GM12878 (cell line): ENCODE measurements at regions not wholly inside any gene's neighbourhood (a gene's known extent, or its start where the extent isn't known, plus 50 kb on each side); places are given as distances from the start of the nearest gene placed in this dataset.

Experiments used
- ATAC-seq: fragments of 200-7000 bp; cut with Tn5 transposase; 3 replicates; pipeline ENCODE4 v1.9.1; 2020; ENCODE audit warnings: mild to moderate bottlenecking, moderate library complexity
- BruUV-seq: library from RNA; stranded (reverse); fragments of 400-500 nt; replicated peaks from 2 replicates; lab custom pipeline; 2021; lab: Mats Ljungman, UMichigan
- CTCF ChIA-PET: fragments of 300-600 bp; sonication (Branson Sonifier 250); formaldehyde crosslinking; extraction: SDS; loops from one replicate; lab custom pipeline; 2021; ENCODE audit warnings: inconsistent platforms; lab: Yijun Ruan, JAX
- POLR2A ChIA-PET: fragments of 350-600 bp; formaldehyde crosslinking; extraction: SDS; loops from one replicate; lab custom pipeline; 2021; ENCODE audit warnings: inconsistent platforms; lab: Charles Lee
- RAD21 ChIA-PET: fragments of 300-600 bp; sonication (Branson Sonifier 250); formaldehyde crosslinking; loops from one replicate; lab custom pipeline; 2023; ENCODE audit warnings: antibody characterized with exemption; ENCODE audit not compliant: unreplicated experiment; lab: Charles Lee
- SMC1A ChIA-PET: fragments of 300-600 bp; sonication (Branson Sonifier 250); formaldehyde crosslinking; loops from one replicate; lab custom pipeline; 2023; ENCODE audit not compliant: unreplicated experiment, uncharacterized antibody; lab: Charles Lee
- DNase-seq: peaks from one replicate; pipeline ENCODE4 v3.0.0-alpha.2; 2011; ENCODE audit warnings: low read depth, low spot score
- FAIRE-seq: peaks from 3 replicates; lab custom pipeline; 2011; peaks lifted over from hg19 to GRCh38; lab: Jason Lieb, UNC
- H2AFZ ChIP-seq: 2 replicates; pipeline ENCODE4 v1.6.0; 2011; ENCODE audit warnings: low read depth, low read length, control low read depth; ENCODE audit not compliant: control insufficient read depth
- H3K27ac ChIP-seq: 2 replicates; pipeline ENCODE4 v1.5.1; 2011; ENCODE audit warnings: control low read depth; ENCODE audit not compliant: control insufficient read depth, insufficient read depth
- H3K27me3 ChIP-seq, 2 experiments: replicated peaks in 1 of 2; 2 replicates each; pipeline versions ENCODE4 v1.6.0 to v1.6.1; 2011; ENCODE audit warnings: low read length in 1 of 2; ENCODE audit not compliant: control insufficient read depth in 2 of 2, insufficient read depth in 2 of 2
- H3K36me3 ChIP-seq, 2 experiments: 2 replicates each; pipeline ENCODE4 v1.5.1; 2011; ENCODE audit warnings: low read length in 1 of 2; ENCODE audit not compliant: control insufficient read depth in 2 of 2, insufficient read depth in 2 of 2
- H3K4me1 ChIP-seq: 2 replicates; pipeline ENCODE4 v1.6.1; 2011; ENCODE audit warnings: mild to moderate bottlenecking, low read length, moderate library complexity, mixed read lengths; ENCODE audit not compliant: control insufficient read depth, insufficient read depth
- H3K4me2 ChIP-seq: 2 replicates; pipeline ENCODE4 v1.6.0; 2011; ENCODE audit warnings: control low read depth; ENCODE audit not compliant: control insufficient read depth, insufficient read depth
- H3K4me3 ChIP-seq: fragments of 200-600 bp; sonication (generic); 2 replicates; pipeline ENCODE4 v1.5.1; 2016
- H3K79me2 ChIP-seq: 2 replicates; pipeline ENCODE4 v1.6.0; 2011; ENCODE audit warnings: low read length; ENCODE audit not compliant: control insufficient read depth, insufficient read depth
- H3K9ac ChIP-seq: 2 replicates; pipeline ENCODE4 v1.8.0; 2011; ENCODE audit warnings: low read length, control low read depth, mixed read lengths; ENCODE audit not compliant: control insufficient read depth, insufficient read depth
- H3K9me3 ChIP-seq: replicated peaks from 3 replicates; pipeline ENCODE4 v1.5.1; 2011; ENCODE audit warnings: mild to moderate bottlenecking, low read length; ENCODE audit not compliant: control insufficient read depth, insufficient read depth
- H4K20me1 ChIP-seq: 2 replicates; pipeline ENCODE4 v1.6.0; 2011; ENCODE audit not compliant: control insufficient read depth, insufficient read depth
- ATF7 ChIP-seq: fragments of 450-650 bp; IDR thresholded peaks from 2 replicates; pipeline ENCODE4 v1.6.1; 2016; ENCODE audit warnings: low read depth, mild to moderate bottlenecking
- BMI1 ChIP-seq: fragments of 450-650 bp; IDR thresholded peaks from 2 replicates; pipeline ENCODE4 v1.6.1; 2016; ENCODE audit warnings: mild to moderate bottlenecking, moderate library complexity, borderline replicate concordance
- CHD2 ChIP-seq: IDR thresholded peaks from 2 replicates; pipeline ENCODE4 v1.6.1; 2011; ENCODE audit warnings: low read depth, low read length, improper control_type of control experiment, borderline replicate concordance
- JUND ChIP-seq: IDR thresholded peaks from 2 replicates; pipeline ENCODE4 v1.6.1; 2012; ENCODE audit warnings: low read depth, mild to moderate bottlenecking, low read length, improper control_type of control experiment, moderate library complexity
- MEF2A ChIP-seq: IDR thresholded peaks from 2 replicates; pipeline ENCODE4 v1.6.1; 2011; ENCODE audit warnings: low read depth, mild to moderate bottlenecking, low read length, moderate library complexity; ENCODE audit not compliant: insufficient read depth
- POLR2AphosphoS2 ChIP-seq: IDR thresholded peaks from 2 replicates; pipeline ENCODE4 v1.6.1; 2011; ENCODE audit warnings: low read depth, mild to moderate bottlenecking, low read length, improper control_type of control experiment, moderate library complexity
- SP1 ChIP-seq: IDR thresholded peaks from one replicate; pipeline ENCODE4 v1.6.1; 2011; ENCODE audit warnings: low read depth, low read length
- SREBF1 ChIP-seq: IDR thresholded peaks from 2 replicates; pipeline ENCODE4 v1.6.1; 2012; ENCODE audit warnings: mild to moderate bottlenecking, low read length
- WRNIP1 ChIP-seq: IDR thresholded peaks from 2 replicates; pipeline ENCODE4 v1.6.1; 2011; ENCODE audit warnings: low read depth, low read length, improper control_type of control experiment, borderline replicate concordance
- WGBS: methylation state at CpG from one replicate; pipeline ENCODE4 v1.1.6; 2016; ENCODE audit warnings: low lambda C conversion rate; ENCODE audit not compliant: insufficient replicate concordance, insufficient coverage; ENCODE audit errors: missing lambda C conversion rate; 5-methylcytosine and 5-hydroxymethylcytosine counted together
- in situ Hi-C: fragments of 300-500 bp; cut with MboI; formaldehyde crosslinking; loops from 9 replicates; pipeline ENCODE4 v1.14.3; 2018; ENCODE audit warnings: mixed read lengths
- intact Hi-C: fragments of 100-400 bp; cut with micrococcal nuclease; formaldehyde crosslinking; loops from one replicate; pipeline ENCODE4 v1.14.2; 2022; ENCODE audit not compliant: unreplicated experiment
- TF ChIP-seq, protein P1 (sequence below): fragments of 450-650 bp; IDR thresholded peaks from 2 replicates; pipeline ENCODE4 v1.6.1; 2018; ENCODE audit warnings: borderline replicate concordance, mild to moderate bottlenecking; ENCODE audit not compliant: partially characterized antibody
- TF ChIP-seq, protein P2 (sequence below): fragments of 450-650 bp; IDR thresholded peaks from 2 replicates; pipeline ENCODE4 v1.6.1; 2017; ENCODE audit warnings: mild to moderate bottlenecking, moderate library complexity
- TF ChIP-seq, protein P3 (sequence below): fragments of 150-350 bp; IDR thresholded peaks from 2 replicates; pipeline ENCODE4 v1.6.1; 2016; ENCODE audit warnings: low read depth, low read length
- TF ChIP-seq, protein P4 (sequence below): IDR thresholded peaks from 2 replicates; pipeline ENCODE4 v1.6.1; 2012; ENCODE audit warnings: low read depth, low read length, improper control_type of control experiment

DNA sequence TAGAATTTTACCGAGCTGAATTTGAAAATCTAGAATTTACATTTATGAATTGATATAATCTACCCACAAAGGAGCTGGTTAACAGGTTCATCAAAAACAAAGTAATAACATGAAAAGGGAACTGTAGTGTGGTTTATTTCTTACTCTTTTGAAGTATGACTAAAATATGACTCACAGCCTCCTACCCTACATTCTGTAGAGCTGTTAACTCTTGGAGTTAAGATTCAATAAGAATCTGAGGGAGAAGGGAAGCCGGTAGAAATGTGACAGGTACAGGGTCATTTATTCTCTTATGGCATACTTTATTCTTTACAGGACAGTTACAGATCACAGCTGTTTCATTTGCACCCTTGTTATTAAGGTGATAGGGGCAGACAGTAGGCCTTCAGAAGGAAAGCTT, 132.2 kb upstream of the FAM47B start:
- Histone ChIP-seq H3K36me3 (no peaks in the 10 kb centered on the region), H3K27ac (no peak overlapping the region), H3K4me1 (no peaks in the 10 kb centered on the region), H3K9ac (no peak overlapping the region), H3K27me3 (no peaks in the 10 kb centered on the region), H3K9me3 (no peaks in the 10 kb centered on the region), H3K4me2 (no peak overlapping the region), H3K79me2 (no peaks in the 10 kb centered on the region), H2AFZ (no peak overlapping the region), H4K20me1 (no peaks in the 10 kb centered on the region), H3K4me3 (no peak overlapping the region)
- ATAC-seq (no peak), FAIRE-seq (no peak), DNase-seq (no peak)
- BruUV-seq: no TSS peak
- in situ Hi-C loops (no loop called here), intact Hi-C loops (no loop called here)
- WGBS: 30% methylated on average over 2 of the region's 2 CpGs
- ChIA-PET RAD21 (no interaction called here), POLR2A (no interaction called here), CTCF (interaction anchor here (0.6 to 1.1 kb wide), 2 partner anchors 49 to 773 kb away, joined by 3 read pairs; no protein-coding TSS in a partner anchor), SMC1A (no interaction called here)
- TF ChIP-seq CHD2 (no peak), WRNIP1 (no peak), JUND (no peak), SREBF1 (no peak), ATF7 (no peak), MEF2A (no peak), POLR2AphosphoS2 (no peak), SP1 (no peak), BMI1 (no peak)
- TF ChIP-seq, protein P1, sequence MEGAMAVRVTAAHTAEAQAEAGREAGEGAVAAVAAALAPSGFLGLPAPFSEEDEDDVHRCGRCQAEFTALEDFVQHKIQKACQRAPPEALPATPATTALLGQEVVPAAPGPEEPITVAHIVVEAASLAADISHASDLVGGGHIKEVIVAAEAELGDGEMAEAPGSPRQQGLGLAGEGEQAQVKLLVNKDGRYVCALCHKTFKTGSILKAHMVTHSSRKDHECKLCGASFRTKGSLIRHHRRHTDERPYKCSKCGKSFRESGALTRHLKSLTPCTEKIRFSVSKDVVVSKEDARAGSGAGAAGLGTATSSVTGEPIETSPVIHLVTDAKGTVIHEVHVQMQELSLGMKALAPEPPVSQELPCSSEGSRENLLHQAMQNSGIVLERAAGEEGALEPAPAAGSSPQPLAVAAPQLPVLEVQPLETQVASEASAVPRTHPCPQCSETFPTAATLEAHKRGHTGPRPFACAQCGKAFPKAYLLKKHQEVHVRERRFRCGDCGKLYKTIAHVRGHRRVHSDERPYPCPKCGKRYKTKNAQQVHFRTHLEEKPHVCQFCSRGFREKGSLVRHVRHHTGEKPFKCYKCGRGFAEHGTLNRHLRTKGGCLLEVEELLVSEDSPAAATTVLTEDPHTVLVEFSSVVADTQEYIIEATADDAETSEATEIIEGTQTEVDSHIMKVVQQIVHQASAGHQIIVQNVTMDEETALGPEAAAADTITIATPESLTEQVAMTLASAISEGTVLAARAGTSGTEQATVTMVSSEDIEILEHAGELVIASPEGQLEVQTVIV: no peak
- TF ChIP-seq, protein P2, sequence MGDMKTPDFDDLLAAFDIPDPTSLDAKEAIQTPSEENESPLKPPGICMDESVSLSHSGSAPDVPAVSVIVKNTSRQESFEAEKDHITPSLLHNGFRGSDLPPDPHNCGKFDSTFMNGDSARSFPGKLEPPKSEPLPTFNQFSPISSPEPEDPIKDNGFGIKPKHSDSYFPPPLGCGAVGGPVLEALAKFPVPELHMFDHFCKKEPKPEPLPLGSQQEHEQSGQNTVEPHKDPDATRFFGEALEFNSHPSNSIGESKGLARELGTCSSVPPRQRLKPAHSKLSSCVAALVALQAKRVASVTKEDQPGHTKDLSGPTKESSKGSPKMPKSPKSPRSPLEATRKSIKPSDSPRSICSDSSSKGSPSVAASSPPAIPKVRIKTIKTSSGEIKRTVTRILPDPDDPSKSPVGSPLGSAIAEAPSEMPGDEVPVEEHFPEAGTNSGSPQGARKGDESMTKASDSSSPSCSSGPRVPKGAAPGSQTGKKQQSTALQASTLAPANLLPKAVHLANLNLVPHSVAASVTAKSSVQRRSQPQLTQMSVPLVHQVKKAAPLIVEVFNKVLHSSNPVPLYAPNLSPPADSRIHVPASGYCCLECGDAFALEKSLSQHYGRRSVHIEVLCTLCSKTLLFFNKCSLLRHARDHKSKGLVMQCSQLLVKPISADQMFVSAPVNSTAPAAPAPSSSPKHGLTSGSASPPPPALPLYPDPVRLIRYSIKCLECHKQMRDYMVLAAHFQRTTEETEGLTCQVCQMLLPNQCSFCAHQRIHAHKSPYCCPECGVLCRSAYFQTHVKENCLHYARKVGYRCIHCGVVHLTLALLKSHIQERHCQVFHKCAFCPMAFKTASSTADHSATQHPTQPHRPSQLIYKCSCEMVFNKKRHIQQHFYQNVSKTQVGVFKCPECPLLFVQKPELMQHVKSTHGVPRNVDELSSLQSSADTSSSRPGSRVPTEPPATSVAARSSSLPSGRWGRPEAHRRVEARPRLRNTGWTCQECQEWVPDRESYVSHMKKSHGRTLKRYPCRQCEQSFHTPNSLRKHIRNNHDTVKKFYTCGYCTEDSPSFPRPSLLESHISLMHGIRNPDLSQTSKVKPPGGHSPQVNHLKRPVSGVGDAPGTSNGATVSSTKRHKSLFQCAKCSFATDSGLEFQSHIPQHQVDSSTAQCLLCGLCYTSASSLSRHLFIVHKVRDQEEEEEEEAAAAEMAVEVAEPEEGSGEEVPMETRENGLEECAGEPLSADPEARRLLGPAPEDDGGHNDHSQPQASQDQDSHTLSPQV: no peak
- TF ChIP-seq, protein P3, sequence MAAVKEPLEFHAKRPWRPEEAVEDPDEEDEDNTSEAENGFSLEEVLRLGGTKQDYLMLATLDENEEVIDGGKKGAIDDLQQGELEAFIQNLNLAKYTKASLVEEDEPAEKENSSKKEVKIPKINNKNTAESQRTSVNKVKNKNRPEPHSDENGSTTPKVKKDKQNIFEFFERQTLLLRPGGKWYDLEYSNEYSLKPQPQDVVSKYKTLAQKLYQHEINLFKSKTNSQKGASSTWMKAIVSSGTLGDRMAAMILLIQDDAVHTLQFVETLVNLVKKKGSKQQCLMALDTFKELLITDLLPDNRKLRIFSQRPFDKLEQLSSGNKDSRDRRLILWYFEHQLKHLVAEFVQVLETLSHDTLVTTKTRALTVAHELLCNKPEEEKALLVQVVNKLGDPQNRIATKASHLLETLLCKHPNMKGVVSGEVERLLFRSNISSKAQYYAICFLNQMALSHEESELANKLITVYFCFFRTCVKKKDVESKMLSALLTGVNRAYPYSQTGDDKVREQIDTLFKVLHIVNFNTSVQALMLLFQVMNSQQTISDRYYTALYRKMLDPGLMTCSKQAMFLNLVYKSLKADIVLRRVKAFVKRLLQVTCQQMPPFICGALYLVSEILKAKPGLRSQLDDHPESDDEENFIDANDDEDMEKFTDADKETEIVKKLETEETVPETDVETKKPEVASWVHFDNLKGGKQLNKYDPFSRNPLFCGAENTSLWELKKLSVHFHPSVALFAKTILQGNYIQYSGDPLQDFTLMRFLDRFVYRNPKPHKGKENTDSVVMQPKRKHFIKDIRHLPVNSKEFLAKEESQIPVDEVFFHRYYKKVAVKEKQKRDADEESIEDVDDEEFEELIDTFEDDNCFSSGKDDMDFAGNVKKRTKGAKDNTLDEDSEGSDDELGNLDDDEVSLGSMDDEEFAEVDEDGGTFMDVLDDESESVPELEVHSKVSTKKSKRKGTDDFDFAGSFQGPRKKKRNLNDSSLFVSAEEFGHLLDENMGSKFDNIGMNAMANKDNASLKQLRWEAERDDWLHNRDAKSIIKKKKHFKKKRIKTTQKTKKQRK: no peak
- TF ChIP-seq, protein P4, sequence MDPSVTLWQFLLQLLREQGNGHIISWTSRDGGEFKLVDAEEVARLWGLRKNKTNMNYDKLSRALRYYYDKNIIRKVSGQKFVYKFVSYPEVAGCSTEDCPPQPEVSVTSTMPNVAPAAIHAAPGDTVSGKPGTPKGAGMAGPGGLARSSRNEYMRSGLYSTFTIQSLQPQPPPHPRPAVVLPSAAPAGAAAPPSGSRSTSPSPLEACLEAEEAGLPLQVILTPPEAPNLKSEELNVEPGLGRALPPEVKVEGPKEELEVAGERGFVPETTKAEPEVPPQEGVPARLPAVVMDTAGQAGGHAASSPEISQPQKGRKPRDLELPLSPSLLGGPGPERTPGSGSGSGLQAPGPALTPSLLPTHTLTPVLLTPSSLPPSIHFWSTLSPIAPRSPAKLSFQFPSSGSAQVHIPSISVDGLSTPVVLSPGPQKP: no peak
